Osteoblast (primary cell): ENCODE measurements at regions not wholly inside any gene's neighbourhood (a gene's known extent, or its start where the extent isn't known, plus 50 kb on each side); places are given as distances from the start of the nearest gene placed in this dataset. TPM values are rescaled to one million over a fixed set of nuclear protein-coding genes. Genes with fewer than 3 reads are reported as not detected.
"Not testable (repeated sequence)": the region's sequence is repeated elsewhere in the genome, so short reads cannot be mapped to it uniquely, and the experiment has no call there.

Source experiments
- DNase-seq: peaks from one replicate; pipeline ENCODE4 v3.0.0; 2011; ENCODE audit warnings: low spot score, mixed read lengths; ENCODE audit not compliant: insufficient read length; ENCODE audit errors: missing footprints
- H2AFZ ChIP-seq: 2 replicates; pipeline ENCODE4 v1.6.0; 2011; ENCODE audit warnings: mild to moderate bottlenecking, low read length
- H3K27ac ChIP-seq: 2 replicates; pipeline ENCODE4 v1.5.1; 2011; ENCODE audit warnings: mild to moderate bottlenecking, low read depth, low read length, moderate library complexity
- H3K27me3 ChIP-seq: 2 replicates; pipeline ENCODE4 v1.6.0; 2012; ENCODE audit warnings: mild to moderate bottlenecking, control low read depth, inconsistent platforms, low read length, moderate library complexity; ENCODE audit not compliant: insufficient read depth
- H3K36me3 ChIP-seq: 2 replicates; pipeline ENCODE4 v1.5.1; 2011; ENCODE audit warnings: mild to moderate bottlenecking, low read length, control low read depth, moderate library complexity; ENCODE audit not compliant: insufficient read depth
- H3K4me1 ChIP-seq: 2 replicates; pipeline ENCODE4 v1.5.1; 2011; ENCODE audit warnings: mild to moderate bottlenecking, low read length, control low read depth, moderate library complexity; ENCODE audit not compliant: insufficient read depth
- H3K4me2 ChIP-seq: 2 replicates; pipeline ENCODE4 v1.6.0; 2011; ENCODE audit warnings: mild to moderate bottlenecking, low read length; ENCODE audit not compliant: insufficient read depth
- H3K4me3 ChIP-seq: fragments of 200-600 bp; sonication (generic); 3 replicates; pipeline ENCODE4 v1.5.1; 2012; ENCODE audit warnings: mild to moderate bottlenecking, low read length, inconsistent platforms; ENCODE audit not compliant: insufficient read depth
- H3K79me2 ChIP-seq: 2 replicates; pipeline ENCODE4 v1.6.0; 2012; ENCODE audit warnings: mild to moderate bottlenecking, low read length, control low read depth, inconsistent platforms; ENCODE audit not compliant: insufficient read depth
- H3K9me3 ChIP-seq: 2 replicates; pipeline ENCODE4 v1.5.1; 2011; ENCODE audit warnings: low read depth, low read length, control low read depth
- H4K20me1 ChIP-seq: 2 replicates; pipeline ENCODE4 v1.6.0; 2012; ENCODE audit warnings: mild to moderate bottlenecking, low read length, control low read depth; ENCODE audit not compliant: insufficient read depth
- CTCF ChIP-seq: IDR thresholded peaks from 2 replicates; pipeline ENCODE4 v1.5.1; 2011; ENCODE audit warnings: mild to moderate bottlenecking, low read depth, low read length, moderate library complexity; ENCODE audit errors: extremely low read depth
- small RNA-seq: library from RNA; depleted of rRNA; stranded (forward); fragments of <200 nt; gene quantifications from one replicate; pipeline ENCODE3, GENCODE V24; 2012

- Histone ChIP-seq H4K20me1 (no peaks in the 10 kb centered on the region), H3K4me3 (no peak overlapping the region), H3K4me2 (no peak overlapping the region), H3K27ac (no peak overlapping the region), H2AFZ (no peak overlapping the region), H3K27me3 (no peaks in the 10 kb centered on the region), H3K9me3 (no peaks in the 10 kb centered on the region), H3K4me1 (no peaks in the 10 kb centered on the region), H3K36me3 (no peaks in the 10 kb centered on the region), H3K79me2 (no peaks in the 10 kb centered on the region)
- no peak for DNase-seq
- no peak for TF ChIP-seq CTCF
These were observed 179.4 kb downstream of the NRN1 start for GRCh38 chr6:5827056-5827904.

GRCh38 chr6:5824382-5824983 is 182.2 kb downstream of the NRN1 start:
- not testable (repeated sequence) for H3K4me2 ChIP-seq

More at GRCh38 chr6:5824382-5824983, 182.2 kb downstream of the NRN1 start:
- H3K9me3 ChIP-seq, H4K20me1 ChIP-seq, H3K4me1 ChIP-seq, H3K27me3 ChIP-seq, DNase-seq, H3K4me3 ChIP-seq, H3K36me3 ChIP-seq, H2AFZ ChIP-seq, H3K79me2 ChIP-seq, H3K27ac ChIP-seq: not testable (repeated sequence)

Small RNAs in the stretch of these regions (small RNA-seq; reads per million reads assigned to genes)
- gene RN7SL221P: not detected
